CD4-positive, alpha-beta T cell treated with Interleukin-15 for 1 hour (primary cell): ENCODE measurements at regions not wholly inside any gene's neighbourhood (a gene's known extent, or its start where the extent isn't known, plus 50 kb on each side); places are given as distances from the start of the nearest gene placed in this dataset.
"Not testable (repeated sequence)": the region's sequence is repeated elsewhere in the genome, so short reads cannot be mapped to it uniquely, and the experiment has no call there.

Source experiments
- DNase-seq: peaks from one replicate; pipeline ENCODE4 v3.0.0-alpha.2; 2020

DNA sequence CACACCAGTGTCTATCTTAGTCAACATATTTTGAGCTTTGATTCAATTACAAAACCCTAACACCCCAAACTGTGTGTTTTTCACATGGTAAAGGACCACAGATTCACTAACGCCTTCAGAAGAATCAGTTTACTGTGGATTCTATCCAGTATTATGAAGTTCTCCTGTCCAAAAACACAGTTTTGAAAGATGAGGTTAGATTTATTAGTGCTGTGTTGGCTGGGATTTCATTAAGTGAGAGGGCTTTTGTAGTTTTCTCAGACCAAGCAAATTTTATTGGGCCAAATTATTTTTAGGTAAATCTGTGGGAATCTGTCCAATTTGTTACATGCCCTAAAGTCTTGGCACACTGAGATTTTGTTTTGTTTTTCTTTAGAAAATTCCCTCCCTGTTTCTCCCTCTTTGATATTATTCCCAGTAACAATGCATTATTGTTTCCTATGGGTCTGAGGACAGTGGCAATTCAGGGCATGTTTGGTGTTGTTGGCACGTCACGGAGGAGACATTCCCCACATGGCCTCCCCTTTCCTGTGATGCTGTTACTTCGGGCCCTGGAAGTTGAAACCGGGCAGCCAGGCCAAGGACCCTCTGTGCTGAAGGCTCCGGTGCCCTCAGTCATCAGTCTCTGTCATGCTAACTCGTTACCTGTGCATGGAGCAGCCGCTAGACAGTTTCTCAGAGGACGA is 87.5 kb upstream of the ALKAL2 start:
- DNase-seq, result no peak

DNA sequence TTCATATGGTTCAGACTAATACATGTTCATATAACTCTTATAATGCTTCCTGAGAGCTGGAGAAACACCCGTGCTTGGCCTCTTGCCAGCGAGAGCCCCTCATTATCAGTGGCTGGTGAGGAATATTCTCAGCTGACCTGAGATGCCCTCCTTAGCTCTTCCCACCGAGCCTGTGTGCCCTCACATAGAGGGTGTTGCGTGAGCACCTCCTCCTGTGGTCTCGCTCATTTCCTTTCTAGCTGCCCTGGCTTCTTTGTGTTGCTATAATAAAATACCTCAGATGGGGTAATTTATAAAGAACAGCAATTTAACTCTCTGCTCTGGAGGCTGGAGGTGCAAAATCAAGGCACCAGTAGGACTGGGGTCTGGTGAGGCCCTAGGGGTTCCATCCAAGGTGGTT is 80.5 kb upstream of the ALKAL2 start:
- DNase-seq, result no peak

DNA sequence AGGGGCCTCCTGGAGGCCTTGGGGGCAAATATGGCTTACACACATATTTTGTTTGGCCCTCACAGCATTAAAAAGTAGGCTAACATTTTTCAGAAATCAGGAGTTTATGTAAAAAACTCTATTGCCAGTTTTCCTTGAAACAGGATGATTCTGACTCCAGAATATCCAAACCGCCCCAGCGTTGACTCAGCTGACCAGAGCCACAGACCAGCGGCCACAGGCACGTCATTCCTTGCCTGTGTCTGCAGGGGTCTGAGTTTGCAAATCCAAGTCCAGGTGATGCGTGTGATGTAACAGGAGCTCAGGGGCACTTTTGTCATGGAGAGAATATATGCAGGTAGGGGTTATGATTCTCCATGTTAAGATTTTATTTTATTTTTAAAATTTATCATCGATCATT is 79.4 kb upstream of the ALKAL2 start:
- DNase-seq, result no peak

DNA sequence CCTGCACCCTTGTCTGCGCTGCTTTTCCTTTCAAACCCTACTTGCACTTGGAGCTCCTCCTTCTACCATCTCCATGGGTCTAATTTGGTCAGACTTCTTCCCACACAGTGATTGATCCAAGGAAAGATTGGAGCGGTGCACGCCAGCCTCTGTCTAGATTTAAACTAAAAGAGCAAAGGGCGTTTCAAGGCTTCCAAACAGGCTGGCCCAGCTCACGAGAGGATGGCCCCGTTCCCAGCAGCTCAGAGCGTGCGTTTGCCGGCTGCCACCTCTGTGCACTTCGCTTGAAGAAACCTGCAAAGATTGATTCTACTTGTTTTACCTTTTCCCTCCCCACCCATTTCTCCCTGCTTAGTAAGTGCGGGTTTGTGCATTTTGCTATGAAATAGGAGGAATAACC is 78.8 kb upstream of the ALKAL2 start:
- DNase-seq, result no peak

DNA sequence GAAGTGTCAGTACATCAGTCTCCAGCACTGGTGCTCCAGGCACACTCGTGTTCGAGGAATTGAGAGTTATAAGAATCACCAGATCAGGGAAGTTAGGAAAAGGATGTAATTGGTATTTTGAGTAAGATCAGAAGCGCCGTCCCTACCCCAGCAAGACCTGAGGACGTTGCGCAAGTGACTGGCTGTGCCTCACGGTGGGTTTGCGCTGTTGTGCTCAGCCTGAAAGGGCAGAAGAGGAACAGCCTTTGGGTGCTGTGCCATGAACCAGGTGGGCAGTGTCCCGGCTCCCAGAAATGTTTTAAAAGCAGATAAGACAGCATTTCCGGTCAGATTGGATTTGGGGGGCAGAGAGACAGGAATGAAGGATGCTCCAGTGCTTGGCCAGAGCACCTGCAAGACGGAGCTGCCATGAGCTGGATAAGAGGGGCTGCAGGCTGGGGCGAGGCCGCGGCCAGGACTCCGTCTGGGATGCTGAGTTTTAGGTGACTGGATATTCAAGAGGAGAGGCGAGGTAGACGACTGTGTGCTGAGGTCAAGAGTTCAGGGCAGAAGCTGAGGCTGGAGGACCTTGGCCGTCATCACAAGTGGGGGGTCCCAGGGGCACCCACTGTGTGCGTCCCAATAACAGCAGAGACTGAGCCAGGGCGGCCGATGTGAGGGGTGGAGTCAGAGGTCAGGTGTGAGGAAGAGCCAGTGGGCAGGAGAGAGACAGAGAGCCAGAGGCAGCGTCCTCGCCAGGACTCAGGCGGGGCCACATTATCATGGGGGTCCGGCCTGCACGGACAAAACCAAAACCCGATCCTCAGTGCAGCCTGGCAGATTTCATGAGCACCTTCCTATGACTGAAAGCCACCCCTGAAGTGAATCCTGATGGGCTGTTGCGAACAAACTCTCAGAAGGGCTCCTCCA is 77.7 kb upstream of the ALKAL2 start:
- no peak for DNase-seq

DNA sequence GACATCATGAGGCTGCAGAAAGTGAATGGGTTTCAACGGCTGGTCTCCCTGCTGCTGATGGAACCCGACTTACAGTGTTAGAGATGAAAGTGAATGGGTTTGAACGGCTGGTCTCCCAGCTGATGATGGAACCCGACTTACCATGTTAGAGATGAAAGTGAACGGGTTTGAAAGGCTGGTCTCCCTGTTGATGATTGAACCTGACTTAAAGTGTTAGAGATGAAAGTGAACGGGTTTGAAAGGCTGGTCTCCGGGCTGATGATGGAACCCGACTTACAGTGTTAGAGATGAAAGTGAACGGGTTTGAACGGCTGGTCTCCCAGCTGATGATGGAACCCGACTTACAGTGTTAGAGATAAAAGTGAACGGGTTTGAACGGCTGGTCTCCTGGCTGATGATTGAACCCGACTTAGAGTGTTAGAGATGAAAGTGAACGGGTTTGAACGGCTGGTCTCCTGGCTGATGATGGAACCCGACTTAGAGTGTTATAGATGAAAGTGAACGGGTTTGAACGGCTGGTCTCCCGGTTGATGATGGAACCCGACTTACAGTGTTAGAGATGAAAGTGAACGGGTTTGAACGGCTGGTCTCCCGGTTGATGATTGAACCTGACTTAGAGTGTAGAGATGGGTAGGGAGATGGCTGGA is 76.1 kb upstream of the ALKAL2 start:
- no peak for DNase-seq

DNA sequence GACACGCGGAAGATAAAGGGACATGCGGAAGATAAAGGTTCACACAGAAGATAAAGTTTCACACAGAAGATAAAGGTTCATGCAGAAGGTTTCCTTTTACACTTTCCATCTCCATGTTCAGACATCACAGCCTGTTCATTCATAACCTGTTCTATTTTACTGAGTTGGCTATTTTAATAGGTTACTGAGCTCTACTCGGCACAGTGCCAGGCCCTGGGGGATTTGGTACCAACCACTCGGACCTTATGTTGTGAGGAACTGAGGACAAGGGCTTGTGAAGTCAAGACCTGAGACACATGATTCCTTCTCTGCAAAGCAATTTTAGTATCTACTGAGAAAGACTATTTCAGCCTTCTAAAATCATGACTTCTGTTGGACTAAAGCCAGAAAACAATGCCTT is 75.0 kb upstream of the ALKAL2 start:
- DNase-seq, result no peak

DNA sequence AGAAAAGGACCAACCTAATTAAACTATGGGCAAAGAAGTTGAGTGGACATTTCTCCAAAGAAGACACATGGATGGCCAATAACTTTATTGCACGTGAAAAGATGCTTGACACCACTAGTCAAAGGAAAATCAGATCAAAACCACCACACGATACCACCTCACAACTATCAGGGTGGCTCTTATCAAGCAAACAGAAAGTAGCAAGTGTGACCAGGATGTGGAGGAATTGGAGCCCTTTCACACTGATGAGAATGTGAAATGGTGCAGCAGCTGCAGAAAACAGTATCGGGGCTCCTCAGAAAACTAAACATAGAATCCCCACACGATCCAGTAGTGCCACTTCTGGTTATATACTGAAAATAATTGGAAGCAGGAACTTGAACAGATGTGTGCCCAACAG is 72.2 kb upstream of the ALKAL2 start:
- no peak for DNase-seq

DNA sequence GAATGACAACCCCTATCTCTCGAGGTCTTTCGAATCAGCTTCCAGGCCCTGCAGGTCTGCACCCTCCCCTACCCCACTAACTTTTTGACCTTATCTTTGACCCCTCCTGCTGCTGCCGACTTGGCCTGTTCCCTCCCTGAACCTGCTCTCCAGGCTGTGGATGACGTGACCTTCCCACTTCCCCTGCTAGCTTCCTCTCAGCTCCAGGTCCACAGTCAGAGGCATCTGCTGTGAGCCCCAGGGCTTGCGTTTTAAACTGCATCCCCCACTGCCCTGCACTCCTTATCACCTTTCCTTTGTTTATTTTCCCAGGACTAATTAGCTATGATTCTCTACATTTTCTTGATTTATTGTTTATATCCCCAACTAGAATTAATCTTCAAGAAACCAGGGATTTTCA is 71.2 kb upstream of the ALKAL2 start:
- no peak for DNase-seq

DNA sequence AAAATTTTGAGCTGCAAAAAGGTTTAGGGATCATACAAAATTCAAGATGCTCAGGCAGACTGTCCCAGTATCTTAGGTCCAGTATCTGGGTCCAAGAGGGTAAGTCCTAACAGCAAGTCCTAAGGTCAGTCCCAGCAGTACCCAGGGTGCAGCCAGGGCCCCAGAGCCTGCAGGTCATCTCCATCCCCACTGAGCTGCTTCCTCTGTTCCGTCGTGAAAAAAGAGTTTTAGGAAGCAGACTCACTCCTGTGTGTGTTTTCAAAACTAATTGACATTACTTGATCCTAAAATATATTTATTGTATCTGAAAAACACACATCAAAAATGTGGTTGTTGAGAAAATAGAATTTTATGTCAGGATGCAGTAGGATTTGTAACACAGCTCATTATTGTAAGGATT is 69.9 kb upstream of the ALKAL2 start:
- no peak for DNase-seq

DNA sequence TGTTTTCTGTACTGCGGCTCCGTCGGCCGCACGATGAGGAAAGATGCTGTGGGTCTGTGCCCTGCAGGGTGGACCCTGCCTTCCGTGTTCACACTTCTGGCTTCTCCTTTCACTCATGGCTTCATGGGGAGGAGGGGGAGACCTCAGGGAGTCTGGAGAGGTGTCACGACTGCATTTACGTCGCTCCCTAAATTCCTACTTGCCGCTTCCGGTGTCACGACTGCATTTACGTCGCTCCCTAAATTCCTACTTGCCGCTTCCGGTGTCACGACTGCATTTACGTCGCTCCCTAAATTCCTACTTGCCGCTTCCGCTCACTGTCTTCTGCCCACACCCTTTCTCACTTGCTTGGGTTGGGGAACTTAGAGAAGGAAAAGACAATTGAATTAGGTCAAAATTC is 68.4 kb upstream of the ALKAL2 start:
- DNase-seq, result not testable (repeated sequence)

DNA sequence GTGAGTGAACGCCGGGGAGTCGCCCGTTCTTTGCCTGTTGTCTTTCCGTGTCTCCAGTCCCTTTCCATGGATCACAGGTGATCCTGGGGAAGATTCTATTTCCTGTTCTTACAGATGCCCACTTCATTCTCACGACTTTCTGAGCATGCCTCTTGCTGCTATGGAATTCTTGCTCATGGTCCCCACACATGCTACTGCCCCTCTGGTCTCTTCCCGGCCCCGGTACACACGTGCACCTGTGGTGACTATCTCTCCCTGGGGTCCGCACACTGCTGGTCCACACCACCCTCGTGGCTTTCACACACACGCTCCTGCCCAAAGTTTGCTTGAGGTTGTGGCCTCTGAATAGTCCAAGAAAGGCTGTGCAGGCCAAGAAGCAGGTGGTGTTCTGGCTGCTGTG is 67.9 kb upstream of the ALKAL2 start:
- DNase-seq, result no peak

DNA sequence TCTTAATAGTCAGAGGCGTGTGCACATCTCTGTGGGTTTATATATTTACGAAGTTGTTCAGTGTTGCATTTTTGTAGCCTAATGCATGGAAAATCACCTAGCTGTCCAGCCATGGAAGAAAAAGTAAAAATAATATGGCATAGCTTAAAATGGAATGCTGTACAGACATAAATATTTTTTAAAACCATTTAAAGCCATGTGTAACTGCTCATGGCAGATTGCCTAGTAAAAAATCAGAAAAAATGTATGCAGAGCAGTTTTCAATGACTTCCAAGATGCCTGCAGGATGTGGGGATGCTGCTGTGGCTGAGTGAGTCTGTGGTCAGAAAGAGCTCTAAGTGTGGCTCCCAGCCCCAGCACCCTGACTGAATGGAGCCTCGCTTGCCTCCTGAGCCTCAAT is 64.8 kb upstream of the ALKAL2 start:
- DNase-seq, result no peak

DNA sequence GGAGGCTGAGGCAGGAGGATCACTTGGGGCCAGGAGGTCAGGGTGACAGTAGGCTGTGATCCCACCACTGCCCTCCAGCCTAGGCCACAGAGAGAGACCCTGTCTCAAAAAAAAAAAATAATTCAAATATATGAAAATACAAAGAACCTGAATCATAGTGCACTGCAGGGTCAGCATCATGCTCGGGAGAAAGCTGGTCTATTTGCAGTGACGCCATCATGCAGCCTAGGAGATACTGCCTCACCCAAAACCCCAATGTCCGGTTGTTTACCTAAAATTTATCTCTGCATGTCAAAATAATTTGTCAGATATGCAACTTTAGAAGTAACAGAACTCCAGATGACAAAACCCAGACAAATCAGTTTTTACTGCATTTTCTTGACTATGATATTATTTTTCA is 61.5 kb upstream of the ALKAL2 start:
- DNase-seq, result no peak

DNA sequence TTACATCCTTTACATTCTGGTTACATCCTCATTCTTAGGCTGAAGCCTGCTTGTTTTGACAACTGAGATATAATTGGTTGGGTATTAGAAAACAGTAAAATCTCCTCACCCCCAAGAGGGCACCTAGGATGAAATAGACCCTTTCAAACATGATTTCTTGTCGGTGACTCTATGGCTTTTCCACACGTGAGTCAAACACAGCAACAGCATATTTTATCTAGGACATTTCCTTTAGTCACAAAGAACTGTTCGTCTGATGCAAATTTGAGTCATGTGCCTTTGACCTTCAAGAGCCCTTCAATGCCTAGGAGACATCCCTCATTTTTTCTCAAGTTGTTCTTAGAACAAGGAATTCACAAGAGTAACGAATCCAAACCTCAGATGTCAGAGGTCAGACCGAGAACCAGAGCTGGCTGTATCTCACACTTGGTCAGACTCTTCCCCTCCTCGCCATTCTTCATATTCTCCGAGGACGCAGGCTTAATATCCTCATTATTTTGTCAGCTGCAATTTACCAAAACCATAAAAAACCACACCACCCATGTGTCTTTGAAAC is 60.5 kb upstream of the ALKAL2 start:
- no peak for DNase-seq

DNA sequence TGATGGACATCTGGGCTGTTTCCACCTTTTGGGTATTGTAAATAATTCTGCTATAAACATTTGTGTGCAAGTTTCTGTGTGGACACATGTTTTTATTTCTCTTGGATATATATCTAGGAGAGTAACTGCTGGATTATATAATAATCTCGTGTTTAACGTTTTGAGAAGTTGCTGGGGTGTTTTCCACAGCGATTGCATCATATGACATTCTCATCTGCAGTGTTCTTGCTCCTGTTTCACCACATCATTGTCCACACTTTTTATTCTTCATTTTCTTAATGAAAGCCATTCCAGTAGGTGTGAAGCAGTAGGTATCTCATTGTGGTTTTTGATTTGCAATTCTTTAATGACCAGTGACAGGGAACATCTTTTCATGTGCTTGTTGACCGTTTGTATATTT is 56.9 kb upstream of the ALKAL2 start:
- DNase-seq, result no peak

DNA sequence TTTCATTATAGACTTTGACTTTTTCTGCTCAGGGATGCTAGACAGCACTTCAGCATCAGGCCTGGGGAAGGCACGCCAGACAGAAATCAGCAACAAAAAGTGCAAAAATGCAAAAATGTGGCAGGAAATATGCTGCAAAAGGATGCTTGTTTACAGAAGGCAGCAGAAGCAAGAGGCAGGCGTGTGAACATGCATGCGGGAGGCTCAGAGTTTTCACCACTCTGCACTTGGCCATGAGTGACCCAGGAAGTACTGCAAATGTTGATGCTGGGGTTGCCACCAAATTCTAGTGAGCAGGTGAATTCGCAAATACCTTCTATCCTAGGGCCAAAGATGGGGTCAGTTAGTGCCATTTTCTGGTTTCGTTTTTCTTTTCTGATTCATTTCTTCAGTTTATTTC is 55.5 kb upstream of the ALKAL2 start:
- no peak for DNase-seq

DNA sequence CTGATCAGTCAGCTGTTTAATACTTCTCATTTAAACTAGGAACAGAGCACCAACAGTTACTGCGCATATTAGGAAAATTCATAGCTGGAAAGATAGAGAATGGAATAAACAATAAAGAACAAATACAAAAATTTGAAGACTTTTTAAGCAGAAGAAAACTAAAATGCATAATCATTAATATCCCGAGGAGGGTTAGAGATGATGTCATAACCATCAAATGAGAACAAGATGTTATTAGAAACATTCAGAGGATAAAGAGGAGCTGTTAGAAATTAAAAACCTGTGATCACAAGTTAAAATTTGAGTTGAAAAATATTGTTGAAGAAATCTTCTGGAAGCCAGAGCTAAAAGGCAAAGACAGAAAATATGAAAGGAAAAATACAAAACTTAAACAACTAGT is 54.0 kb upstream of the ALKAL2 start:
- DNase-seq, result no peak

DNA sequence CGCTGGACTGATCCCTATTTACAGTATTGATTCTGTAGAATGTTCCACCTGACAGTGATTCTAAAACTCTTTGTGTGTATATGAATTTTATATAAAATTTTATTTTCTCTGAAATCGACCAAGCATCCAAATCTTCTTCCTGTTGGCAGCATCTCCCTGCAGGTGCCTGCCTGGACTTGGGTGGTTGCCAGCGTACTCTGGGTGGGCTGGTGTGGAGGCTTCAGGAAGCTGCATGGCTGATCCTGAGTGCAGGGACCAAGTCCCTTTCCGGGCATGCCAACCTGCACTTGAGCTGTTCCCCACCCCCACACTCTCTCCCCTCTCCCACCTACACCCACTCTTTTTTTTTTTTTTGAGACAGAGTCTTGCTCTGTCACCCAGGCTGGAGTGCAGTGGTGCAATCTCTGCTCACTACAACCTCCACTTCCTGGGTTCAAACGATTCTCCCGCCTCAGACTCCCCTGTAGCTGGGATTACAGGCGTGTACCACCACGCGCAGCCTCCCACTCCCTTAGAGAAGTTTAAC is 53.2 kb upstream of the ALKAL2 start:
- DNase-seq, result no peak
